DMS 273 (cell line): ENCODE measurements at regions not wholly inside any gene's neighbourhood (a gene's known extent, or its start where the extent isn't known, plus 50 kb on each side); places are given as distances from the start of the nearest gene placed in this dataset.
A peak's percentile ranks its signal among the peaks of the same experiment; 100 is the strongest.
"Not testable (repeated sequence)": the region's sequence is repeated elsewhere in the genome, so short reads cannot be mapped to it uniquely, and the experiment has no call there.

Source experiments
- DNase-seq: peaks from one replicate; lab custom pipeline; 2025; ENCODE audit not compliant: unreplicated experiment; lab: John Stamatoyannopoulos, UW

GRCh38 chr10:22086730-22087401, 83.3 kb upstream of the DNAJC1 start:
- peak; percentile 91 for DNase-seq

GRCh38 chr10:22079921-22080320, 76.4 kb upstream of the DNAJC1 start:
- DNase-seq = not testable (repeated sequence)

- DNase-seq = no peak
Observed at GRCh38 chr10:22071332-22071731, 67.8 kb upstream of the DNAJC1 start.

- no peak for DNase-seq
Observed at GRCh38 chr10:22067091-22067490, 63.6 kb upstream of the DNAJC1 start.

GRCh38 chr10:22060984-22061383, 57.5 kb upstream of the DNAJC1 start:
- not testable (repeated sequence) for DNase-seq

GRCh38 chr10:22058201-22058600, 54.7 kb upstream of the DNAJC1 start:
- DNase-seq = no peak

- no peak for DNase-seq
Observed at GRCh38 chr10:22054961-22055360, 51.4 kb upstream of the DNAJC1 start.
